ENCODE measurements at regions not wholly inside any gene's neighbourhood (a gene's known extent, or its start where the extent isn't known, plus 50 kb on each side); places are given as distances from the start of the nearest gene placed in this dataset.

GRCh38 chr5:17440766-17441165, 57.3 kb upstream of the TAF11L2 start:
- TF ChIP-seq, protein P1, sequence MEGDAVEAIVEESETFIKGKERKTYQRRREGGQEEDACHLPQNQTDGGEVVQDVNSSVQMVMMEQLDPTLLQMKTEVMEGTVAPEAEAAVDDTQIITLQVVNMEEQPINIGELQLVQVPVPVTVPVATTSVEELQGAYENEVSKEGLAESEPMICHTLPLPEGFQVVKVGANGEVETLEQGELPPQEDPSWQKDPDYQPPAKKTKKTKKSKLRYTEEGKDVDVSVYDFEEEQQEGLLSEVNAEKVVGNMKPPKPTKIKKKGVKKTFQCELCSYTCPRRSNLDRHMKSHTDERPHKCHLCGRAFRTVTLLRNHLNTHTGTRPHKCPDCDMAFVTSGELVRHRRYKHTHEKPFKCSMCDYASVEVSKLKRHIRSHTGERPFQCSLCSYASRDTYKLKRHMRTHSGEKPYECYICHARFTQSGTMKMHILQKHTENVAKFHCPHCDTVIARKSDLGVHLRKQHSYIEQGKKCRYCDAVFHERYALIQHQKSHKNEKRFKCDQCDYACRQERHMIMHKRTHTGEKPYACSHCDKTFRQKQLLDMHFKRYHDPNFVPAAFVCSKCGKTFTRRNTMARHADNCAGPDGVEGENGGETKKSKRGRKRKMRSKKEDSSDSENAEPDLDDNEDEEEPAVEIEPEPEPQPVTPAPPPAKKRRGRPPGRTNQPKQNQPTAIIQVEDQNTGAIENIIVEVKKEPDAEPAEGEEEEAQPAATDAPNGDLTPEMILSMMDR (IDR thresholded peaks at IDR 0.05): no peak
- TF ChIP-seq POLR2AphosphoS5 (IDR thresholded peaks at IDR 0.05; ENCODE audit: low read depth, low read length) (no peak), REST (IDR thresholded peaks at IDR 0.05; ENCODE audit: insufficient read depth in 1 of 2, low read depth in 2 of 2, low read length in 1 of 2) (no peak), SIN3A (IDR thresholded peaks at IDR 0.05; ENCODE audit: borderline replicate concordance, insufficient read depth, low read depth, low read length) (no peak)

Measured in Panc1 (cell line).